ENCODE measurements at regions not wholly inside any gene's neighbourhood (a gene's known extent, or its start where the extent isn't known, plus 50 kb on each side); places are given as distances from the start of the nearest gene placed in this dataset.

DNA sequence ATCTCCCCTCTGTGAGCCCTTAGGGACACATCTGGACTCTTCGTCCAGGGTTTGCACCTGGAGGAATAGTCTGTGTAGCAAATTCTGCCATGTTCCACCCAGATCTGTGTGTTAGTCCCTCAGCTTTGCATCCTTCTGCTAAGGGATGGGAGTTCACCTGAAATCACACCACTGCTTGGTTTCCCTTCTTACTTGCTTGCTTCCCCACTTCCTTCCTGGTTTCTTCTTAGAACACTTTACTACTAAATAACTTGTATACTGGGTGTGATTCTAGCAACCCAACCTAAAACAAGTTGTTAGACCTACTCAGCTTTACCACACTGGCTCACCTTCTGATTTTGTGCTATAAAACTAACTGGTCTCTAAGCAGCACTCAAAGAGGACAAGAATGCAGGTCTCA is 202.6 kb upstream of the MAP3K1 start:
- Histone ChIP-seq H2AFZ (ENCODE audit: low read depth, low read length) (no peak overlapping the region), H3F3A (ENCODE audit: insufficient read depth, low read length, poor library complexity, severe bottlenecking) (no peaks in the 10 kb centered on the region)
- TF ChIP-seq, protein P1, sequence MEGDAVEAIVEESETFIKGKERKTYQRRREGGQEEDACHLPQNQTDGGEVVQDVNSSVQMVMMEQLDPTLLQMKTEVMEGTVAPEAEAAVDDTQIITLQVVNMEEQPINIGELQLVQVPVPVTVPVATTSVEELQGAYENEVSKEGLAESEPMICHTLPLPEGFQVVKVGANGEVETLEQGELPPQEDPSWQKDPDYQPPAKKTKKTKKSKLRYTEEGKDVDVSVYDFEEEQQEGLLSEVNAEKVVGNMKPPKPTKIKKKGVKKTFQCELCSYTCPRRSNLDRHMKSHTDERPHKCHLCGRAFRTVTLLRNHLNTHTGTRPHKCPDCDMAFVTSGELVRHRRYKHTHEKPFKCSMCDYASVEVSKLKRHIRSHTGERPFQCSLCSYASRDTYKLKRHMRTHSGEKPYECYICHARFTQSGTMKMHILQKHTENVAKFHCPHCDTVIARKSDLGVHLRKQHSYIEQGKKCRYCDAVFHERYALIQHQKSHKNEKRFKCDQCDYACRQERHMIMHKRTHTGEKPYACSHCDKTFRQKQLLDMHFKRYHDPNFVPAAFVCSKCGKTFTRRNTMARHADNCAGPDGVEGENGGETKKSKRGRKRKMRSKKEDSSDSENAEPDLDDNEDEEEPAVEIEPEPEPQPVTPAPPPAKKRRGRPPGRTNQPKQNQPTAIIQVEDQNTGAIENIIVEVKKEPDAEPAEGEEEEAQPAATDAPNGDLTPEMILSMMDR (IDR thresholded peaks at IDR 0.05; ENCODE audit: poor library complexity, severe bottlenecking), result no peak

DNA sequence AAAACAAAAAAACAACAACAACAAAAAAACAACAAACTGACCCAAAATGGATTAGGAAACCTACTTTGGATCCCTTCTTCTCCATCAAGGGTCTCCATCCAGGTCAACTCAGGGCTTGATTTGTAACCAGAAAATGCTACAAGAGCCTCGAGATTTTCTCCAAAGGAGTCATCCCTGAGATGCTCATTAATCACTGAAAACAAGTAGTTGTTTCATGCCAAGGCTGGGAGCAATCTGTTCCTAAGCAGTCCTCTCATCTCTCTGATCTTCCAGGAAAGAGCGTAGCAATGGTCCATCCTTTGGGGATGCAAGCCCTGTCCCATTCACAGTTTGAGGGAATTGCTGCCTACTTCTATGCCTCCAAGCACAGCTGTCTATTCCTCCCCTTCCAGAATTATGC is 203.0 kb upstream of the MAP3K1 start:
- Histone ChIP-seq H3K4me3 (ENCODE audit: low read length) (no peak overlapping the region), H3K4me2 (ENCODE audit: low read length) (no peak overlapping the region), H3K27me3 (ENCODE audit: insufficient read depth, low read depth, low read length) (no peaks in the 10 kb centered on the region), H4K20me1 (ENCODE audit: insufficient read depth) (no peaks in the 10 kb centered on the region), H3K9me3 (ENCODE audit: low read length) (no peaks in the 10 kb centered on the region), H3K36me3 (ENCODE audit: insufficient read depth, low read length) (no peaks in the 10 kb centered on the region), H3K9ac (ENCODE audit: low read length) (no peak overlapping the region), H3K27ac (ENCODE audit: low read length) (no peak overlapping the region), H2AFZ (ENCODE audit: low read depth, low read length) (no peak overlapping the region), H3F3A (ENCODE audit: insufficient read depth, low read length, poor library complexity, severe bottlenecking) (no peaks in the 10 kb centered on the region), H3K79me2 (replicated peaks; ENCODE audit: insufficient read depth, low read length) (no peaks in the 10 kb centered on the region), H3K9me2 (ENCODE audit: insufficient read depth, low read length) (no peaks in the 10 kb centered on the region)
- TF ChIP-seq, protein P1 (IDR thresholded peaks at IDR 0.05; ENCODE audit: poor library complexity, severe bottlenecking), result no peak
- no peak for TF ChIP-seq SMC3 (conservative IDR thresholded peaks at IDR 0.05; ENCODE audit: poor library complexity)
- no peak for TF ChIP-seq TAF1 (IDR thresholded peaks at IDR 0.05; ENCODE audit: low read depth)
- no peak for TF ChIP-seq POLR2AphosphoS5 (IDR thresholded peaks at IDR 0.05)
- TF ChIP-seq MXI1 (conservative IDR thresholded peaks at IDR 0.05; ENCODE audit: poor library complexity, severe bottlenecking), result no peak
- TF ChIP-seq EZH2 (IDR thresholded peaks at IDR 0.05; ENCODE audit: borderline replicate concordance, insufficient read depth, low read length, poor library complexity, severe bottlenecking), result no peak
- TF ChIP-seq RAD21 (conservative IDR thresholded peaks at IDR 0.05), result no peak
- no peak for TF ChIP-seq EP300 (conservative IDR thresholded peaks at IDR 0.05; ENCODE audit: poor library complexity, severe bottlenecking)
- TF ChIP-seq, protein P2, sequence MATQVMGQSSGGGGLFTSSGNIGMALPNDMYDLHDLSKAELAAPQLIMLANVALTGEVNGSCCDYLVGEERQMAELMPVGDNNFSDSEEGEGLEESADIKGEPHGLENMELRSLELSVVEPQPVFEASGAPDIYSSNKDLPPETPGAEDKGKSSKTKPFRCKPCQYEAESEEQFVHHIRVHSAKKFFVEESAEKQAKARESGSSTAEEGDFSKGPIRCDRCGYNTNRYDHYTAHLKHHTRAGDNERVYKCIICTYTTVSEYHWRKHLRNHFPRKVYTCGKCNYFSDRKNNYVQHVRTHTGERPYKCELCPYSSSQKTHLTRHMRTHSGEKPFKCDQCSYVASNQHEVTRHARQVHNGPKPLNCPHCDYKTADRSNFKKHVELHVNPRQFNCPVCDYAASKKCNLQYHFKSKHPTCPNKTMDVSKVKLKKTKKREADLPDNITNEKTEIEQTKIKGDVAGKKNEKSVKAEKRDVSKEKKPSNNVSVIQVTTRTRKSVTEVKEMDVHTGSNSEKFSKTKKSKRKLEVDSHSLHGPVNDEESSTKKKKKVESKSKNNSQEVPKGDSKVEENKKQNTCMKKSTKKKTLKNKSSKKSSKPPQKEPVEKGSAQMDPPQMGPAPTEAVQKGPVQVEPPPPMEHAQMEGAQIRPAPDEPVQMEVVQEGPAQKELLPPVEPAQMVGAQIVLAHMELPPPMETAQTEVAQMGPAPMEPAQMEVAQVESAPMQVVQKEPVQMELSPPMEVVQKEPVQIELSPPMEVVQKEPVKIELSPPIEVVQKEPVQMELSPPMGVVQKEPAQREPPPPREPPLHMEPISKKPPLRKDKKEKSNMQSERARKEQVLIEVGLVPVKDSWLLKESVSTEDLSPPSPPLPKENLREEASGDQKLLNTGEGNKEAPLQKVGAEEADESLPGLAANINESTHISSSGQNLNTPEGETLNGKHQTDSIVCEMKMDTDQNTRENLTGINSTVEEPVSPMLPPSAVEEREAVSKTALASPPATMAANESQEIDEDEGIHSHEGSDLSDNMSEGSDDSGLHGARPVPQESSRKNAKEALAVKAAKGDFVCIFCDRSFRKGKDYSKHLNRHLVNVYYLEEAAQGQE (IDR thresholded peaks at IDR 0.05; ENCODE audit: borderline replicate concordance), result no peak

More for the DNA sequence above, 202.6 kb upstream of the MAP3K1 start:
- H3K9ac ChIP-seq (ENCODE audit: low read length), result no peak overlapping the region
- H3K9me3 ChIP-seq (ENCODE audit: low read length), result no peaks in the 10 kb centered on the region
- no peaks in the 10 kb centered on the region for H3K27me3 ChIP-seq (ENCODE audit: insufficient read depth, low read depth, low read length)
- no peaks in the 10 kb centered on the region for H4K20me1 ChIP-seq (ENCODE audit: insufficient read depth)
- H3K9me2 ChIP-seq (ENCODE audit: insufficient read depth, low read length), result no peaks in the 10 kb centered on the region
- no peak overlapping the region for H3K27ac ChIP-seq (ENCODE audit: low read length)
- H3K4me2 ChIP-seq (ENCODE audit: low read length), result no peak overlapping the region
- H3K36me3 ChIP-seq (ENCODE audit: insufficient read depth, low read length), result no peaks in the 10 kb centered on the region
- H3K79me2 ChIP-seq (replicated peaks; ENCODE audit: insufficient read depth, low read length), result no peaks in the 10 kb centered on the region
- no peak overlapping the region for H3K4me3 ChIP-seq (ENCODE audit: low read length)
